Panc1 (cell line): ENCODE measurements at regions not wholly inside any gene's neighbourhood (a gene's known extent, or its start where the extent isn't known, plus 50 kb on each side); places are given as distances from the start of the nearest gene placed in this dataset.

Experiments
- ATAC-seq: fragments of 200-7000 bp; cut with Tn5 transposase; 2 replicates; pipeline ENCODE4 v1.9.1; 2020; ENCODE audit warnings: mild to moderate bottlenecking, moderate library complexity
- BruUV-seq: library from RNA; stranded (reverse); fragments of 400-500 nt; replicated peaks from 2 replicates; lab custom pipeline; 2021; lab: Mats Ljungman, UMichigan
- CTCF ChIA-PET: fragments of 300-600 bp; sonication (Branson Sonifier 250); formaldehyde crosslinking; loops from one replicate; lab custom pipeline; 2022; ENCODE audit warnings: antibody characterized with exemption; lab: Charles Lee
- POLR2A ChIA-PET: fragments of 300-600 bp; sonication (Branson Sonifier 250); formaldehyde crosslinking; loops from one replicate; lab custom pipeline; 2022; ENCODE audit warnings: antibody characterized with exemption; lab: Charles Lee
- DNase-seq: peaks from one replicate; pipeline ENCODE4 v3.0.0-alpha.2; 2010; ENCODE audit warnings: low read depth, low spot score
- H3K27ac ChIP-seq: 2 replicates; pipeline ENCODE4 v1.5.1; 2011; ENCODE audit warnings: mild to moderate bottlenecking, low read length, inconsistent platforms
- H3K27me3 ChIP-seq: fragments of 200-500 bp; sonication (Bioruptor generic); 2 replicates; pipeline ENCODE4 v1.6.0; 2014; ENCODE audit warnings: low read length, inconsistent platforms; ENCODE audit not compliant: control insufficient read depth, insufficient read depth
- H3K36me3 ChIP-seq: fragments of 200-500 bp; sonication (Bioruptor generic); 2 replicates; pipeline ENCODE4 v1.5.1; 2014; ENCODE audit warnings: inconsistent platforms, mild to moderate bottlenecking, low read length, moderate library complexity; ENCODE audit not compliant: control insufficient read depth, insufficient read depth
- H3K4me1 ChIP-seq: 2 replicates; pipeline ENCODE4 v1.5.1; 2011; ENCODE audit warnings: inconsistent platforms, mild to moderate bottlenecking, low read length, moderate library complexity; ENCODE audit not compliant: control insufficient read depth, insufficient read depth
- H3K4me3 ChIP-seq, 2 experiments: 2 replicates each; pipeline ENCODE4 v1.5.1; 2011 to 2012; ENCODE audit warnings: low read depth in 2 of 2, low read length in 2 of 2, mild to moderate bottlenecking in 2 of 2, inconsistent platforms in 1 of 2, moderate library complexity in 1 of 2
- H3K9me3 ChIP-seq: fragments of 200-500 bp; sonication (Bioruptor generic); 2 replicates; pipeline ENCODE4 v1.5.1; 2014; ENCODE audit warnings: low read depth, mild to moderate bottlenecking, inconsistent platforms, low read length, moderate library complexity; ENCODE audit not compliant: control insufficient read depth, insufficient read depth
- POLR2AphosphoS5 ChIP-seq: IDR thresholded peaks from 2 replicates; pipeline ENCODE4 v1.6.1; 2012; ENCODE audit warnings: mild to moderate bottlenecking, low read depth, low read length, moderate library complexity
- SIN3A ChIP-seq: IDR thresholded peaks from 2 replicates; pipeline ENCODE4 v1.6.1; 2012; ENCODE audit warnings: low read depth, mild to moderate bottlenecking, low read length, moderate library complexity, borderline replicate concordance; ENCODE audit not compliant: insufficient read depth
- TCF7L2 ChIP-seq: IDR thresholded peaks from 2 replicates; pipeline ENCODE4 v1.6.1; 2011; ENCODE audit warnings: mild to moderate bottlenecking, low read depth, low read length, inconsistent platforms
- in situ Hi-C: cut with HindIII; loops from 2 replicates; pipeline ENCODE4 v1.10.0; 2016; ENCODE audit warnings: low sequenced_read_pairs, low pct_unique_long_range_greater_than_20kb
- intact Hi-C: fragments of 100-400 bp; cut with micrococcal nuclease; formaldehyde crosslinking; loops from one replicate; pipeline ENCODE4 v1.10.0; 2022; ENCODE audit not compliant: unreplicated experiment
- TF ChIP-seq, protein P1 (sequence below): fragments of 450-650 bp; IDR thresholded peaks from 2 replicates; pipeline ENCODE4 v1.5.1; 2017; ENCODE audit warnings: mild to moderate bottlenecking
- TF ChIP-seq, protein P2 (sequence below), 2 experiments: IDR thresholded peaks; 2 replicates each; pipeline ENCODE4 v1.6.1; 2011 to 2012; ENCODE audit warnings: low read depth in 2 of 2, control low read depth in 1 of 2, low read length in 1 of 2, mild to moderate bottlenecking in 1 of 2, moderate library complexity in 1 of 2; ENCODE audit not compliant: insufficient read depth in 1 of 2

DNA sequence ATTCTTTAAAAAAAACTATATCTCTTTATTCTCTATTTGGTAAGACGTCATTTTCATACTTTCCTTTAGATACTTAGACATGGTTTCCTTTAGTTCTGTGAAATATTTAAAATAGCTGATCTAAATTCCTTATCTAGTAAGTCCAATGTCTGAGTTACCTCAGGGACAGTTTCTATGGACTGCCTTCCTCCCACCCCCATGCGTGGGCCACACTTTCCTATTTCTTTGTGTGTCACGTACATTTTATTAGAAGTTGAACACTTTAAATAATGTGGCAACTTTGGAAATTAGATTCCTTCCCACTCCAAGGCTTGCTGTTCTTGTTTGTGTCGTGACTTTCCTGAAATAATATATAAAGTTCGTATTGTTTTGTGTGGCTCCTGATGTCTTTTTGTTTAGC, 260.7 kb downstream of the EDEM1 start:
- H3K36me3 ChIP-seq: no peaks in the 10 kb centered on the region
- TF ChIP-seq, protein P1, sequence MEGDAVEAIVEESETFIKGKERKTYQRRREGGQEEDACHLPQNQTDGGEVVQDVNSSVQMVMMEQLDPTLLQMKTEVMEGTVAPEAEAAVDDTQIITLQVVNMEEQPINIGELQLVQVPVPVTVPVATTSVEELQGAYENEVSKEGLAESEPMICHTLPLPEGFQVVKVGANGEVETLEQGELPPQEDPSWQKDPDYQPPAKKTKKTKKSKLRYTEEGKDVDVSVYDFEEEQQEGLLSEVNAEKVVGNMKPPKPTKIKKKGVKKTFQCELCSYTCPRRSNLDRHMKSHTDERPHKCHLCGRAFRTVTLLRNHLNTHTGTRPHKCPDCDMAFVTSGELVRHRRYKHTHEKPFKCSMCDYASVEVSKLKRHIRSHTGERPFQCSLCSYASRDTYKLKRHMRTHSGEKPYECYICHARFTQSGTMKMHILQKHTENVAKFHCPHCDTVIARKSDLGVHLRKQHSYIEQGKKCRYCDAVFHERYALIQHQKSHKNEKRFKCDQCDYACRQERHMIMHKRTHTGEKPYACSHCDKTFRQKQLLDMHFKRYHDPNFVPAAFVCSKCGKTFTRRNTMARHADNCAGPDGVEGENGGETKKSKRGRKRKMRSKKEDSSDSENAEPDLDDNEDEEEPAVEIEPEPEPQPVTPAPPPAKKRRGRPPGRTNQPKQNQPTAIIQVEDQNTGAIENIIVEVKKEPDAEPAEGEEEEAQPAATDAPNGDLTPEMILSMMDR: no peak
- TF ChIP-seq, protein P2, sequence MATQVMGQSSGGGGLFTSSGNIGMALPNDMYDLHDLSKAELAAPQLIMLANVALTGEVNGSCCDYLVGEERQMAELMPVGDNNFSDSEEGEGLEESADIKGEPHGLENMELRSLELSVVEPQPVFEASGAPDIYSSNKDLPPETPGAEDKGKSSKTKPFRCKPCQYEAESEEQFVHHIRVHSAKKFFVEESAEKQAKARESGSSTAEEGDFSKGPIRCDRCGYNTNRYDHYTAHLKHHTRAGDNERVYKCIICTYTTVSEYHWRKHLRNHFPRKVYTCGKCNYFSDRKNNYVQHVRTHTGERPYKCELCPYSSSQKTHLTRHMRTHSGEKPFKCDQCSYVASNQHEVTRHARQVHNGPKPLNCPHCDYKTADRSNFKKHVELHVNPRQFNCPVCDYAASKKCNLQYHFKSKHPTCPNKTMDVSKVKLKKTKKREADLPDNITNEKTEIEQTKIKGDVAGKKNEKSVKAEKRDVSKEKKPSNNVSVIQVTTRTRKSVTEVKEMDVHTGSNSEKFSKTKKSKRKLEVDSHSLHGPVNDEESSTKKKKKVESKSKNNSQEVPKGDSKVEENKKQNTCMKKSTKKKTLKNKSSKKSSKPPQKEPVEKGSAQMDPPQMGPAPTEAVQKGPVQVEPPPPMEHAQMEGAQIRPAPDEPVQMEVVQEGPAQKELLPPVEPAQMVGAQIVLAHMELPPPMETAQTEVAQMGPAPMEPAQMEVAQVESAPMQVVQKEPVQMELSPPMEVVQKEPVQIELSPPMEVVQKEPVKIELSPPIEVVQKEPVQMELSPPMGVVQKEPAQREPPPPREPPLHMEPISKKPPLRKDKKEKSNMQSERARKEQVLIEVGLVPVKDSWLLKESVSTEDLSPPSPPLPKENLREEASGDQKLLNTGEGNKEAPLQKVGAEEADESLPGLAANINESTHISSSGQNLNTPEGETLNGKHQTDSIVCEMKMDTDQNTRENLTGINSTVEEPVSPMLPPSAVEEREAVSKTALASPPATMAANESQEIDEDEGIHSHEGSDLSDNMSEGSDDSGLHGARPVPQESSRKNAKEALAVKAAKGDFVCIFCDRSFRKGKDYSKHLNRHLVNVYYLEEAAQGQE (IDR thresholded peaks at IDR 0.05; ENCODE audit: insufficient read depth in 1 of 2, low read depth in 2 of 2, low read length in 1 of 2): no peak
- TF ChIP-seq POLR2AphosphoS5 (no peak), TCF7L2 (no peak), SIN3A (no peak)
- ATAC-seq (no peak), DNase-seq (no peak)
- in situ Hi-C loops: no loop called here
- POLR2A ChIA-PET: no interaction called here
- CTCF ChIA-PET: no interaction called here
- H3K27me3 ChIP-seq: no peaks in the 10 kb centered on the region
- no peak overlapping the region for H3K27ac ChIP-seq
- H3K4me1 ChIP-seq: no peaks in the 10 kb centered on the region
- intact Hi-C loops: no loop called here
- no peaks in the 10 kb centered on the region for H3K9me3 ChIP-seq
- H3K4me3 ChIP-seq: no peak overlapping the region
- BruUV-seq: no TSS peak

DNA sequence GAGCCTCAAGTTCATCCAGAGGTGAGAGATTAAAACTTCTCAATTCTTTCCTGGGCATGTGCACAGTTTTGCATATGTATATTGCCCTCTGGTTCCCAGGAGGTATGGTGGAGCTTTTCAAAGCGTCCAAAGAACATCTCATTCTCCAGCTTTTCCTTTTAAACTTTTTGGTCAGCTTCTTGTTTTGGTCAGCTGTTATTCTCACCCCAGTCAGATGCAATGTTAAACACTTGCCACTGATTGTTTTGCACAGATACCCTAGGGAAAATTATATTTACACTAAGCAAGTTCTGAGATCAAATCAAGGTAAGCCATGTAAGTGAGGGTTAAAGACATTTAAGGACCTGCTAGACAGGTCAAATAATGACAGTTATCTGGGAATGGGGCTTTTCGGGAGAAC, 261.3 kb downstream of the EDEM1 start:
- ATAC-seq (no peak), DNase-seq (no peak)
- Histone ChIP-seq H3K9me3 (no peaks in the 10 kb centered on the region), H3K27me3 (no peaks in the 10 kb centered on the region), H3K27ac (no peak overlapping the region), H3K4me3 (no peak overlapping the region), H3K4me1 (no peaks in the 10 kb centered on the region), H3K36me3 (no peaks in the 10 kb centered on the region)
- no TSS peak for BruUV-seq
- intact Hi-C loops (no loop called here), in situ Hi-C loops (no loop called here)
- POLR2A ChIA-PET: no interaction called here
- TF ChIP-seq POLR2AphosphoS5: no peak
- no peak for TF ChIP-seq TCF7L2
- CTCF ChIA-PET: no interaction called here

DNA sequence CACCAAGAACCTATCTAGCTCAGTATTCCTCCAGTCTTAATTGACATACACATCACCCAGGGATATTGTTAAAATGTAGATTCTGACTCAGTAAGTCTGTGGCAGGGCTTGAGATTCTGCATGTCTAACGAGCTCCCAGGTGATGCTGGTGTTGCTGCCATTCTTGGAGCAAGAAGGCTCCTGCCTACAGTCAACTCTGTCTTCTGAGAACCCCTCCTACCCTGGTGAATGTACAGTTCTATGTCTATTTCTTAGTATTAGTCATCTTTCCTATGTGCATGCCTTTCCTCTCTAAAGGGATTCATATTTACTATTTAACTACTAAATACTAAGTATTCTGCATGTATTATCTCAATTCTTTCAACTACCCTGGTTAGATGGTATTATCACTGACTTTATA, 268.7 kb downstream of the EDEM1 start:
- POLR2A ChIA-PET: no interaction called here
- intact Hi-C loops (no loop called here), in situ Hi-C loops (no loop called here)
- ATAC-seq (no peak), DNase-seq (no peak)
- H3K9me3 ChIP-seq: no peaks in the 10 kb centered on the region
- H3K4me3 ChIP-seq: no peak overlapping the region
- no peaks in the 10 kb centered on the region for H3K4me1 ChIP-seq
- BruUV-seq: no TSS peak
- TF ChIP-seq TCF7L2 (no peak), SIN3A (no peak), POLR2AphosphoS5 (no peak)
- TF ChIP-seq, protein P2 (IDR thresholded peaks at IDR 0.05; ENCODE audit: insufficient read depth in 1 of 2, low read depth in 2 of 2, low read length in 1 of 2): no peak
- TF ChIP-seq, protein P1: no peak
- no peaks in the 10 kb centered on the region for H3K36me3 ChIP-seq
- no peaks in the 10 kb centered on the region for H3K27me3 ChIP-seq
- CTCF ChIA-PET: no interaction called here
- no peak overlapping the region for H3K27ac ChIP-seq
